ENCODE measurements at regions not wholly inside any gene's neighbourhood (a gene's known extent, or its start where the extent isn't known, plus 50 kb on each side); places are given as distances from the start of the nearest gene placed in this dataset.

DNA sequence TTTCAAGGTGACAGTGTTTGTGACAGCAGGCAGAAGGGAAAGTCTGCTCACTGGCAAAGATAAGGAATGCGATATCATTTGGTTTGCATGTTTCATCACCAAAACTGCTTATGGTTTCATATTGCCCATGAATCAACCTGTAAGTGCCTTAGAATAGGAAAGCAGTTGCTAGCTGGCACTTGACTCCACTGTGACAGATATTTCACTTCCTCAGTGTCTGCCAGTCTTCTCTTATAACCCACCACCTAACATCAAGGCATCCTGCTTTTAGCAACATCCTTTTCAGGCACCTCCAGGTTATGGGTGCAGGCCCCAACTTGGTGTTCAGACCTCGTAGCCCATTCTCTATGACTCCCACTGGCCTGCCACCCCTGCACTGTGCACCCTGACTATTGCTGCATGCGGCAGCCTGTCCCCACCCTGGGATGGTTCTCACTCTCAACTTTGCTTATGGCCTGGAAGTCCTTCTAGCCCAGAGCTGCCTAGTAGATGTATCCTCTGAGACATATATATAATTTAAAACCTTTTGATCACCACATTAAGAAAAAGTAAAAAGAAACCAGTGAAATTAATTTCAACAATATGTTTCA, 154.4 kb upstream of the RARB start:
- no TSS peak for BruUV-seq (replicated peaks)
- DNase-seq, result no peak
- TF ChIP-seq, protein P1, sequence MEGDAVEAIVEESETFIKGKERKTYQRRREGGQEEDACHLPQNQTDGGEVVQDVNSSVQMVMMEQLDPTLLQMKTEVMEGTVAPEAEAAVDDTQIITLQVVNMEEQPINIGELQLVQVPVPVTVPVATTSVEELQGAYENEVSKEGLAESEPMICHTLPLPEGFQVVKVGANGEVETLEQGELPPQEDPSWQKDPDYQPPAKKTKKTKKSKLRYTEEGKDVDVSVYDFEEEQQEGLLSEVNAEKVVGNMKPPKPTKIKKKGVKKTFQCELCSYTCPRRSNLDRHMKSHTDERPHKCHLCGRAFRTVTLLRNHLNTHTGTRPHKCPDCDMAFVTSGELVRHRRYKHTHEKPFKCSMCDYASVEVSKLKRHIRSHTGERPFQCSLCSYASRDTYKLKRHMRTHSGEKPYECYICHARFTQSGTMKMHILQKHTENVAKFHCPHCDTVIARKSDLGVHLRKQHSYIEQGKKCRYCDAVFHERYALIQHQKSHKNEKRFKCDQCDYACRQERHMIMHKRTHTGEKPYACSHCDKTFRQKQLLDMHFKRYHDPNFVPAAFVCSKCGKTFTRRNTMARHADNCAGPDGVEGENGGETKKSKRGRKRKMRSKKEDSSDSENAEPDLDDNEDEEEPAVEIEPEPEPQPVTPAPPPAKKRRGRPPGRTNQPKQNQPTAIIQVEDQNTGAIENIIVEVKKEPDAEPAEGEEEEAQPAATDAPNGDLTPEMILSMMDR (IDR thresholded peaks at IDR 0.05; ENCODE audit: unreplicated experiment), result no peak
- H3K36me3 Mint-ChIP-seq (ENCODE audit: insufficient read depth, unreplicated experiment), result no peaks in the 10 kb centered on the region
- no peaks in the 10 kb centered on the region for H3K27me3 Mint-ChIP-seq (ENCODE audit: unreplicated experiment)
- intact Hi-C loops (cut with micrococcal nuclease; ENCODE audit: unreplicated experiment), result no loop called here
- CTCF ChIA-PET, result no interaction called here
- no peaks in the 10 kb centered on the region for H3K4me1 Mint-ChIP-seq (ENCODE audit: low read depth, unreplicated experiment)
- H3K9me3 Mint-ChIP-seq (ENCODE audit: low read depth, unreplicated experiment), result no peaks in the 10 kb centered on the region
- H3K4me3 Mint-ChIP-seq (ENCODE audit: low read depth, unreplicated experiment), result no peak overlapping the region
- no peak overlapping the region for H3K27ac Mint-ChIP-seq (ENCODE audit: unreplicated experiment)

DNA sequence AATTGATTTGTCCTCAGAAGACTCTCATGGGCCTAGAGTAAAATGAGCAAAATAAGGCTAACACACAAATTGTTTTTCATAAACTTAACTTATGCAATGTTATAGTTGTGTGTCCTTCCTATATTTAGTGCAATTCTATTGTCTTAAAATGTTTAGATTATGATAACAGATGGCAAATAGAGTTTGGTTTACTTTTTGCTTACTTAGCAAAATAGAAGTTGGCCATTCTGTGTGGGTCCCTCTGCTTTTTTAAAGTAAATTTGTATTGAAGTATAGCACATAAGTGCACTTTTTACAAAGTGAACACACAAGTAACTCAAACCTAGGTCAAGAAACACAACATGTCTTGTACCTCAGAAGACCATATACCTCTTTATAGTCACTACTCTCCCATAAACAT, 150.6 kb upstream of the RARB start:
- intact Hi-C loops (cut with micrococcal nuclease; ENCODE audit: unreplicated experiment), result no loop called here
- no peak for DNase-seq
- CTCF ChIA-PET, result interaction anchor here (0.6 kb wide), 1 partner anchor 21 kb away, joined by 3 read pairs; no protein-coding TSS in a partner anchor
- TF ChIP-seq, protein P1 (IDR thresholded peaks at IDR 0.05; ENCODE audit: unreplicated experiment), result no peak
- no peaks in the 10 kb centered on the region for H3K27me3 Mint-ChIP-seq (ENCODE audit: unreplicated experiment)
- no TSS peak for BruUV-seq (replicated peaks)
- H3K9me3 Mint-ChIP-seq (ENCODE audit: low read depth, unreplicated experiment), result no peaks in the 10 kb centered on the region
- H3K27ac Mint-ChIP-seq (ENCODE audit: unreplicated experiment), result no peak overlapping the region
- no peak overlapping the region for H3K4me3 Mint-ChIP-seq (ENCODE audit: low read depth, unreplicated experiment)
- no peaks in the 10 kb centered on the region for H3K36me3 Mint-ChIP-seq (ENCODE audit: insufficient read depth, unreplicated experiment)
- H3K4me1 Mint-ChIP-seq (ENCODE audit: low read depth, unreplicated experiment), result no peaks in the 10 kb centered on the region

DNA sequence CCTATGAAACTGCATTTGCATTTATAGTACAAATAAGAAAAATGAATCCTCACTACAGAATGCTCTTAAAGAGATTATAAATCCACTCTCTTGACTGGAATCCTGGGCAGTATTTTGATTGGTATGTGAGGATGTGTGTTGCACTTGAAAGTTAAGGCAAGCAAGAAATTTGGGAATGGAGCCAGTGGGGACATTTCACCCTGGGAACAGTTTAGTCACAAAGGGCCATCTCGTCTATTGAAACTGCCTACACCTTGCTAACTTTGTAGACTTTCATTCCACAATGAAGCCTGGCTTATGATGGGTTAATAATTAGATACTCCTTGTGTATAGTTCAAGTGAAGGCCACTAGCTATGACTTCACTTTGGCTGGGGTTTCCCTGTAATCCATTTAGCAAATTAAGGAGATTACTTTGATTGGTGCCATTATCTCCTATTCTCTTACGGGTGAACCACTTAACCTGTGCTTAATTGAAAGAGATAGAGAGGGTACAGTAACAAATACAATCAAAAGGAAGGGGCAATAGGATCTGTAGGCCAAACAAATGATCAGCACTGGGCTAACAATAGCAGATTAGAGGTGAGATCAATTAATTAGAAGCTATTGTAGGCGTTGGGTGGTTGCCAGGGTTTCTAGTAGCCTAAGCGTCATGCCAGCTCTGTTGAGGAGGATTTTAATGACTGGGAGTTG, 146.9 kb upstream of the RARB start:
- Mint-ChIP-seq H3K9me3 (ENCODE audit: low read depth, unreplicated experiment) (no peaks in the 10 kb centered on the region), H3K4me3 (ENCODE audit: low read depth, unreplicated experiment) (no peak overlapping the region), H3K27me3 (ENCODE audit: unreplicated experiment) (no peaks in the 10 kb centered on the region), H3K36me3 (ENCODE audit: insufficient read depth, unreplicated experiment) (no peaks in the 10 kb centered on the region), H3K27ac (ENCODE audit: unreplicated experiment) (no peak overlapping the region), H3K4me1 (ENCODE audit: low read depth, unreplicated experiment) (no peaks in the 10 kb centered on the region)
- no peak for DNase-seq
- CTCF ChIA-PET, result interaction anchor here (0.5 kb wide), 1 partner anchor 138 kb away, joined by 3 read pairs; no protein-coding TSS in a partner anchor
- intact Hi-C loops (cut with micrococcal nuclease; ENCODE audit: unreplicated experiment), result no loop called here
- TF ChIP-seq, protein P1 (IDR thresholded peaks at IDR 0.05; ENCODE audit: unreplicated experiment), result no peak
- no TSS peak for BruUV-seq (replicated peaks)

DNA sequence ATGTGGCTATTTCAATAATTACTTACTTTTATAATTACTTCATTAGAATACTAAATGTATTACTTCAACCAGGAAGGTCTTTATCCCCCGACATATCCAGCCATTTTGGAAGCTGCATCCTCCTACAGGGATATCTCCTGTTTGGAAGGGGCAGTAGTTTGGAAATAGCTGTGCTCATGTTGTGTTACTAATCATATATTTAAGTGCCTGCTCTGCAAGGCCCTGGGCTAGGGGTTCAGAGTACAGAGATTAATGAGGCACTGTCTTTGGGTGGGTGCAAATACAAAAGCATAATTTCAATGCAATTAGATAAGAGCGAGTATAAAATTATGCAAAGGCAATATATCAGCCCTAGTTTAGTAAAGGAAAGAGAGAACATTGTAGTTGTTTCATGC, 146.3 kb upstream of the RARB start:
- Mint-ChIP-seq H3K9me3 (ENCODE audit: low read depth, unreplicated experiment) (no peaks in the 10 kb centered on the region), H3K27me3 (ENCODE audit: unreplicated experiment) (no peaks in the 10 kb centered on the region), H3K4me1 (ENCODE audit: low read depth, unreplicated experiment) (no peaks in the 10 kb centered on the region), H3K36me3 (ENCODE audit: insufficient read depth, unreplicated experiment) (no peaks in the 10 kb centered on the region), H3K27ac (ENCODE audit: unreplicated experiment) (no peak overlapping the region), H3K4me3 (ENCODE audit: low read depth, unreplicated experiment) (no peak overlapping the region)
- intact Hi-C loops (cut with micrococcal nuclease; ENCODE audit: unreplicated experiment), result no loop called here
- DNase-seq, result no peak
- CTCF ChIA-PET, result interaction anchor here (0.5 kb wide), 1 partner anchor 137 kb away, joined by 3 read pairs; no protein-coding TSS in a partner anchor
- BruUV-seq (replicated peaks), result no TSS peak
- TF ChIP-seq, protein P1 (IDR thresholded peaks at IDR 0.05; ENCODE audit: unreplicated experiment), result no peak

Measured in Calu3 (cell line).